DND-41 (cell line): ENCODE measurements at regions not wholly inside any gene's neighbourhood (a gene's known extent, or its start where the extent isn't known, plus 50 kb on each side); places are given as distances from the start of the nearest gene placed in this dataset.

Experiments used
- ATAC-seq: fragments of 200-7000 bp; cut with Tn5 transposase; 3 replicates; pipeline ENCODE4 v1.9.1; 2021; ENCODE audit warnings: low read depth; ENCODE audit not compliant: insufficient read depth
- DNase-seq: peaks from one replicate; pipeline ENCODE4 v3.0.0-alpha.2; 2020
- H2AFZ ChIP-seq: 2 replicates; pipeline ENCODE4 v1.6.0; 2012; ENCODE audit warnings: low read depth, low read length
- H3K27ac ChIP-seq: 2 replicates; pipeline ENCODE4 v1.5.1; 2012; ENCODE audit warnings: low read length, inconsistent platforms
- H3K27me3 ChIP-seq: fragments of 200-600 bp; sonication (generic); 2 replicates; pipeline ENCODE4 v1.6.0; 2012; ENCODE audit warnings: low read length, mild to moderate bottlenecking, inconsistent platforms; ENCODE audit not compliant: insufficient read depth, poor library complexity
- H3K36me3 ChIP-seq: 2 replicates; pipeline ENCODE4 v1.5.1; 2012; ENCODE audit warnings: low read length, inconsistent platforms; ENCODE audit not compliant: insufficient read depth
- H3K4me1 ChIP-seq: 2 replicates; pipeline ENCODE4 v1.5.1; 2012; ENCODE audit warnings: mild to moderate bottlenecking, low read length; ENCODE audit not compliant: insufficient read depth
- H3K4me2 ChIP-seq: 2 replicates; pipeline ENCODE4 v1.6.0; 2012; ENCODE audit warnings: mild to moderate bottlenecking, moderate library complexity, low read length, inconsistent platforms; ENCODE audit not compliant: insufficient read depth
- H3K4me3 ChIP-seq, 2 experiments: fragments of 200-600 bp in 1 of 2; shearing (Covaris generic) in 1 of 2; 2 replicates each; pipeline ENCODE4 v1.5.1; 2012 to 2016; ENCODE audit warnings: inconsistent platforms in 2 of 2, low read length in 2 of 2, mild to moderate bottlenecking in 2 of 2, low read depth in 1 of 2, moderate library complexity in 1 of 2
- H3K79me2 ChIP-seq: 2 replicates; pipeline ENCODE4 v1.6.0; 2012; ENCODE audit warnings: low read length, inconsistent platforms; ENCODE audit not compliant: insufficient read depth
- H3K9ac ChIP-seq: 2 replicates; pipeline ENCODE4 v1.6.0; 2012; ENCODE audit warnings: low read depth, mild to moderate bottlenecking, inconsistent platforms, low read length, moderate library complexity
- H3K9me3 ChIP-seq: 2 replicates; pipeline ENCODE4 v1.5.1; 2012; ENCODE audit warnings: low read length, moderate library complexity, mild to moderate bottlenecking, inconsistent platforms; ENCODE audit not compliant: insufficient read depth, severe bottlenecking
- H4K20me1 ChIP-seq: 2 replicates; pipeline ENCODE4 v1.6.0; 2012; ENCODE audit warnings: low read length; ENCODE audit not compliant: insufficient read depth
- CTCF ChIP-seq: IDR thresholded peaks from 2 replicates; pipeline ENCODE4 v1.5.1; 2012; ENCODE audit warnings: borderline replicate concordance, low read length, moderate library complexity, mild to moderate bottlenecking; ENCODE audit not compliant: poor library complexity, severe bottlenecking; ENCODE audit errors: extremely low read depth
- EZH2 ChIP-seq: IDR thresholded peaks from 3 replicates; pipeline ENCODE4 v1.6.1; 2012; ENCODE audit warnings: borderline replicate concordance, low read depth, mild to moderate bottlenecking, moderate library complexity, low read length, inconsistent platforms; ENCODE audit not compliant: severe bottlenecking

GRCh38 chr7:114183311-114184088 is 231.1 kb upstream of the FOXP2 start:
- no peaks in the 10 kb centered on the region for H3K27me3 ChIP-seq
- H3K9me3 ChIP-seq, result no peaks in the 10 kb centered on the region
- ATAC-seq (no peak), DNase-seq (no peak)
- no peak for TF ChIP-seq EZH2
- TF ChIP-seq CTCF, result no peak
- no peak overlapping the region for H2AFZ ChIP-seq
- no peak overlapping the region for H3K4me2 ChIP-seq
- no peak overlapping the region for H3K9ac ChIP-seq
- H3K27ac ChIP-seq, result no peak overlapping the region
- H4K20me1 ChIP-seq, result no peaks in the 10 kb centered on the region
- no peak overlapping the region for H3K4me3 ChIP-seq
- no peaks in the 10 kb centered on the region for H3K36me3 ChIP-seq
- no peaks in the 10 kb centered on the region for H3K79me2 ChIP-seq
- H3K4me1 ChIP-seq, result no peaks in the 10 kb centered on the region

DNA sequence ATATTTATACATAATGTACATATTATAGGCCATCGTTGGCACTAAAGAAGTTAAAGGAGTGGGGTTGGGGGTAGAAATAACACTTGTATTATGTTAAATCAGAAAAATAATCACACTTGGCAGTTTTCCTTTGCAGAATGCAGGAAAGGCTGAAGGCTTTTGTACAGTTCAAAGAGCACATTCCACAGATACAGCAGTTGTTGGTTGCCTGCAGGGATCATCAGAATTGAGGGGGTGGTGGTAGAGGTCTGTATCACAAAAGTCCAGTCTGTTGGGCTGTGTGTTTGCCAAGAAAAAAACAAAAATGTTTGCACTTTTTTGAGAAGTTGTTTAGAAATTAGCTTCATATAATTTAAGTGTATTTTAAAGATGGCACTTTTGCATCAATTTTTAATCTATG is 231.8 kb upstream of the FOXP2 start:
- Histone ChIP-seq H3K27ac (no peak overlapping the region), H3K4me1 (no peaks in the 10 kb centered on the region), H4K20me1 (no peaks in the 10 kb centered on the region), H3K4me2 (no peak overlapping the region), H3K9ac (no peak overlapping the region), H3K4me3 (no peak overlapping the region), H2AFZ (no peak overlapping the region), H3K27me3 (no peaks in the 10 kb centered on the region), H3K36me3 (no peaks in the 10 kb centered on the region), H3K79me2 (no peaks in the 10 kb centered on the region), H3K9me3 (no peaks in the 10 kb centered on the region)
- no peak for ATAC-seq
- TF ChIP-seq CTCF, result no peak
- TF ChIP-seq EZH2, result no peak
- DNase-seq, result no peak

DNA sequence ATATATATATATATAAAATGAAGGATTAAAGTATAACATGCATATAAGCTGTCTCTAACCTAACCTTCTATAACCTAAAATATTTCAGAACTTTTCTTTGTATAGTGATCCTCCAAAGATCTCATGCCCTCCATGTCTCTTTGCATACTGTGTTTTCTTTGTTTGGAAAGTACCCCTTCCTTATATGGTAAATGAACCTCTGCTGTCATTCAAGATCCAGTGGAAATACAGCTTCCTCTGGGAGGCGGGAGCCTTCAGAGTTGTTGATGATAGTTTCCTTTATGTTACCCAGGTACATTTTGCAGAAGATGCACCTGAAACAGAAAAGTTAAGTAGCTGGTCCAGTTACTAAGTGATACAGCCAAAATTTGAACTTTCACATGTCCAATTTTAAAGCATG is 233.3 kb upstream of the FOXP2 start:
- Histone ChIP-seq H3K36me3 (no peaks in the 10 kb centered on the region), H2AFZ (no peak overlapping the region), H3K4me2 (no peak overlapping the region), H3K4me1 (no peaks in the 10 kb centered on the region), H3K9me3 (no peaks in the 10 kb centered on the region), H3K27ac (no peak overlapping the region), H3K9ac (no peak overlapping the region), H3K27me3 (no peaks in the 10 kb centered on the region), H4K20me1 (no peaks in the 10 kb centered on the region), H3K79me2 (no peaks in the 10 kb centered on the region), H3K4me3 (no peak overlapping the region)
- ATAC-seq (no peak), DNase-seq (no peak)
- no peak for TF ChIP-seq EZH2
- TF ChIP-seq CTCF, result no peak
